PC-9 (cell line): ENCODE measurements at regions not wholly inside any gene's neighbourhood (a gene's known extent, or its start where the extent isn't known, plus 50 kb on each side); places are given as distances from the start of the nearest gene placed in this dataset.

Source experiments
- CTCF ChIP-seq: fragments of 200-600 bp; sonication (generic); conservative IDR thresholded peaks from 2 replicates; pipeline ENCODE4 v1.6.1; 2017; ENCODE audit warnings: mixed run types, antibody characterized with exemption, mild to moderate bottlenecking, moderate library complexity
- EZH2 ChIP-seq: fragments of 200-600 bp; sonication (generic); IDR thresholded peaks from 2 replicates; pipeline ENCODE4 v1.8.0; 2017; ENCODE audit warnings: antibody characterized with exemption, low read depth

GRCh38 chr15:100730129-100730528 lies 127.7 kb downstream of the ASB7 start:
- no peak for TF ChIP-seq CTCF
- no peak for TF ChIP-seq EZH2
